GM21367 (cell line): ENCODE measurements at regions not wholly inside any gene's neighbourhood (a gene's known extent, or its start where the extent isn't known, plus 50 kb on each side); places are given as distances from the start of the nearest gene placed in this dataset.
"Not testable (repeated sequence)": the region's sequence is repeated elsewhere in the genome, so short reads cannot be mapped to it uniquely, and the experiment has no call there.

Source experiments
- ATAC-seq: cut with Tn5 transposase; IDR thresholded peaks from one replicate; pipeline ENCODE4 v1.9.1; 2021; ENCODE audit not compliant: unreplicated experiment

DNA sequence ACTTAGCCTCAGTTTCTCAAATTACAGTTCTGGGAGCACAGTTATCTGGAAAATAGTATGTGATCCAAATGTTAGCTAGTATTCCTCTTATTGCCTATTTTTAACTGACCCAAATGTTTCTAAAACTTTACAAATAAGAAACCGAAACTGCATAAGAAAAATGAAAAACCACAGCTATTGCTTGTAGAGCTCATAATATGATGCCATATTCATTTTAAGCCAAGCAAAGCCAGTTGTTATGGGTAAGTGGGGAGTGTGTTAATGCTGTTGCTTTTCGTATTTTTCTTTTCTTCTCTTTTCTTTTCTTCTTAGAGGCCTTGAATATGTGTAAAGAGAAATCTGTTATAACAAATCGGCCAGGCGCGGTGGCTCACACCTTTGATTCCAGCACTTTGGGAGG lies 447.4 kb upstream of the TUSC1 start:
- no peak for ATAC-seq

DNA sequence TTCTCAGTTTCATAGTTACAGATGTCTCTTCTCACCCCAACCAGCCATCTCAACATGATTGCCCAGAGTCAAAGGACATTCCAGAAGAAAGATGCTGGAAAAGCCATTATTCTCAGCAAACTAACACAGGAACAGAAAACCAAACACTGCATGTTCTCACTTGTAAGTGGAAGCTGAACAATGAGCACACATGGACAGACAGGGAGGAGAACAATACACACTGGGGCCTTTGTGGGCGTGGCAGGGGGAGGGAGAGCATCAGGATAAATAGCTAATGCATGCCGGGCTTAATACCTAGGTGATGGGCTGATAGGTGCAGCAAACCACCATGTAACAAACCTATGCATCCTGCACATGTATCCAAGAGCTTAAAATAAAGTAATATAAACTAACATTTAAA lies 437.8 kb upstream of the TUSC1 start:
- ATAC-seq = not testable (repeated sequence)

DNA sequence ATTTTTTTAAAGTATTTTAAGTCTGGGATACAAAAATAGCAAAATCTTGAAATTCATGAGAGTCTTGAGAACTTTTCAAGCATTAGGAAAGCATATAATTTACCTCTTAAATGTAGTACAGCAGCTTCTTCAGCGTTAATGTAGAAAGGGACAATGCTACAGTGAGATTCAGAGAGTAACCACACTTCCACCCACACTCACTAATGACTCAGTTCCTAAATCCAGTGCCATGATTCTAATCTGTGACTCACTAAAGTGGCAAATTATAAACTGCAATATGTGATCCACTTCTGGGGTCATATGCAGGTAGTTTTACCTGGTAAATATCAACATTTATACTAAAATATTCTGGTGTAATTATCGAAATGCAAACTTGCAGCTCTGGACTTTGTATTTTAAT lies 434.5 kb upstream of the TUSC1 start:
- no peak for ATAC-seq

DNA sequence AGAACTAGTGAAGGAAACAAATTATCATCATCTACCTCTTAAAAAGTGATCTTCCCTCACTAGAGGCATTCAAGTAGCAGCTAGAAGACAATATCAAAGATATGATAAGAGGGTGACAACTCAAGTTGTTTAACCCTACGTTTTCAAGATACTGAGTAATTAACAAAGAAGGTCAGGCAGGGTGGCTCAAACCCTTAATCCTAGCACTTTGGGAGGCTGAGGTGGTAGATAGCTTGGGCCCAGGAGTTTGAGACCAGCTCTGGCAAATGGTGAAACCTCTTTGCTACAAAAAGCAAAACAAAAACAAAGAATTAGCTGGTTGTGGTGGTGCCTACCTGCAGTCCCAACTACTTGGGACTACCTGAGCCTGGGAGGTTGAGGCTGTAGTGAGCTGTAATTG lies 408.2 kb upstream of the TUSC1 start:
- ATAC-seq = no peak

DNA sequence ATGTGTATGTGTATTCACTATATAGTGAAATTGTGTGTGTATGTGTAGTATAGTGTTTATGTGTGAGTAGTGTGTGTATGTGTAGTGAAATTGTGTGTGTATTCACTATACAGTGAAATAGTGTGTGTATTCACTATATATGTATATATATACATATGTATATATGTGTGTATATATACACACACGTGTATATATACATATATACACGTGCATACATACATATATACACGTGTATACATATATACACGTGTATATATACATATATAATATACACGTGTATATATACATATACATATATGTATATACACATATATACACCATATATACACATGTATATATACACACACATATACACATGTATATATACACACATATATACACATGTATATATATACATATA lies 403.6 kb upstream of the TUSC1 start:
- no peak for ATAC-seq

DNA sequence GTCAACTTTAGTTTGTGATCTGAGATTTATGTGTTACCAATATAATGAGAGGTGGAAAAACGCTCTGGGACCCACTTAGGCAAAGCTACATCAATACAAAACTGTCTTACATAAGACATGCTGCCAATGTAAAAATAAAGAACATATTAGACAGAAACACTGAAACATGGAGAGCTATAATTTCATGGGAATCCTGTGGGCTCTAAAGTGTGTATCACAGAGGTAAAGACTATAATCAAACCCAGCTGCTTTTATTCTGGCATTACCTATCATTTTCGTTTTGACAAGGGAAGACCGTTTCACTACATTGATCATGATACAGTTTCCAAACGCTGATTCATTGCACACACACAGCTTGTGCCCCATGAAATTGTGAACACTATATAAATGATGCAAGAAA lies 400.5 kb upstream of the TUSC1 start:
- ATAC-seq = no peak

DNA sequence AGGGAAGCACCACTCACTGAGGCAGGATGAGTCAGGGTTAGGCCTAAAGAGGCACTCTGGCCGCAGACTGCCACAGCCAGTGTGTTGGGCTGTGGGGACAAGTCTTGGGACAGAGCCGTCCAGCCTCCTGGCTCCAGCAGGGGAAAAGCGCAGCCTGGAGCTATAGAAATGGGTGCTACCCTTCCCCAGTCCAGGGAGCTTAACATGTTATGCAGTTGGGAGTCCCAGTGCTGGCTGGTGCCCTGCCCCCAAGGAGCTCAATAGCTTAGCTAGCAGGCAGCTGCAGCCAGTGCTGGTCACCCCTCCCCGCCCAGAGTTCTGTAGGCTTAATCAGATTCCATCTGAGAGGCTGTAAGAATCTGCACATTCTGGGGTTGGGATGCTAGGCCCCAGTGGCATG lies 399.6 kb upstream of the TUSC1 start:
- no peak for ATAC-seq

DNA sequence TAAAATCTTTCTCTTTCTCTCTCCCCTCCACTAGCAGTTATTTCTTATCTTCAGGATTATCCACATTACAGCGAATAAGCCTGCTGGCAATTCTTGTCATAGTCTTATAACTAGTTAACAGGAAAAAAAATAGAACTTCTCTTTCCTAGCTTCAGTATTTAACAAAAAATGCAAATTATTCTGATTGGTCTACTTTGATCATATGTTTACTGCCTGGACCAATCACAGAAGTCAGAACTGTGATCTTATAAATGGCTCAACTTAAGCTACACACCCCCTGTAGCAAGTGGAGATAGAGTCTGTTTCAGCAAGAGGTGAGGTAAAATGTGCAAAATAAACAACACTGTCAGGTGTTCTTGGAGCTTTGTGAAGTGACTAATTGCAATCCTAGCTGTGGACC lies 389.4 kb upstream of the TUSC1 start:
- no peak for ATAC-seq

DNA sequence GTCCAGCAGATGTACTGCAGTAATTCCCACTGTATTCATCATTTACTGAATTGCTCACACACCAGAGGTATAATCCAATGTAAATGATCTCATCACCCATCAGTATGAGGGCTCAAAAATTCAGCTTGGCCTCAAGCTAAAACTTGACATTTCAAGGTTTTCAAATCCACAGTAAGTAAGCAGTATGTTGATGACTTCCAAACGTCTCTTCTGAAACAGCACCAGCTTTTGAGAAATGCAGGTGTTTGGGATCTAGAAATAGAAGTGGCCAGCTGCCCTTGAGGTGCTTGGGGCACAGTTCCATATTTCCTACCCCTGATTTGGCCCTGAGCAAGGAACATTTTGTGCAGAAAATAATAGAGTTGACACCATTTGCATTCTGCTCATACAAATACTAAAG lies 388.0 kb upstream of the TUSC1 start:
- ATAC-seq = no peak

DNA sequence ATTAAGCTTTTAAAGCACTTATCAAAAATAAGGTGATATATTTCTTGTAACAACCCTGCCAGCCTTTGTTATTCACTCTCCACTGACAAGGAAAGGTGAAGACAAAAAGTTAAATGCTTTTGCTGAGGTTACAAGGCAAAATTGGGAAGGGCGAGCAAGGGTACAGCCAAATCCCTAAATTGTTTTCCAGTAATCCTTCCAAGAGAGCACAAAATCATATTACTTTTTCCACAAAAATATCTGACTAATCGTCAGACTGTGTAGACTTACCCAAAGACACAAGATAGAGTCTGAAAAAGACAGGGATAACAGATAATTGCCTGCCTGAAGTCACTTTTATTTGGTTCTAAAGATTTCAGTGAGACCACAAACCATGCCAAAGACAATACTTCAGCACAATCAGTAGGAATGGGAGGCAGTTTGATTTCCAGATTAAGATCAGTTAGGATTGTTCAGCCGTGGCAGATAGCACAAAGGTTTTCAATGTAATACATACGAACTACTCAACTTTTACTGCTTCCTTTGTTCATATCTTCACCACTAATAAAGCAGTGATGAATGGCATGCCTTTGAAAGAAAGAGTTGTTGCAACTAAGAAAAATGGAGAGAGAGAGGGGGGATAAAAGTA lies 383.8 kb upstream of the TUSC1 start:
- ATAC-seq = no peak

DNA sequence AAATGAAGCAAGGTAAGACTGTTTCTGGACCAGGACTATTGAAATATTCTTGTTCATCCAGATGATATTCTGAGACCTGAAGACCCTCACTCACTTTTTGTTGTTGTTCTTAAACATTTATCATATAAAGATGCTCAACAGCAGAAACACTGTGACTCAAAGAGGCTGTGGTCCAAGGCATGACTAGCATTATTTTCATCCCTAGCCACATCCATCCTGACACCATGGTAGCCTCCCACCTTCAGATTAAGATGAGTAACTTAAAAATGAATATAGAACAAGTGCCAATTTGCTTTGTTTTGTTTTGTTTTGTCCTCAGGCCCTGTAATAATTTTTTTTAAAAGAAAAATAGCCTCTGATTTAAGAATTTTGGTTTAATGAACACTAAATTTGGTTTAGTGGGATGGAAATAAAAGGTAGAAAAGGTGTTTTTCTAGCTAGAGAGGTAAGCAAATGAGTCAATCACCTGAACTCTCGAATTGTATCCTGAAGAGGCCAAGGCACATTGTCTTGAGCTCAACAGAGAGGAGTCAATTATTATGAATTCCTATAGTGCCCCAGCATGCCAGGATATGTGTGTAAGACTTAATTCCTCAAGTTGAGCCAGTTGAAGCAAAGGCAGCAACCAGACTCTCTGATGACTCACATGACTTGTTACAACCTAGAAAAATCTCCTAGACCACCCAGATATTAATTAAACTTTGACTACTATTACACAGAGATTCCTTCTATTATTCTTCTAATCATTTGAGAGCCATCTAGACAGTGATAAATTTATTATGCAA lies 380.1 kb upstream of the TUSC1 start:
- ATAC-seq = no peak

DNA sequence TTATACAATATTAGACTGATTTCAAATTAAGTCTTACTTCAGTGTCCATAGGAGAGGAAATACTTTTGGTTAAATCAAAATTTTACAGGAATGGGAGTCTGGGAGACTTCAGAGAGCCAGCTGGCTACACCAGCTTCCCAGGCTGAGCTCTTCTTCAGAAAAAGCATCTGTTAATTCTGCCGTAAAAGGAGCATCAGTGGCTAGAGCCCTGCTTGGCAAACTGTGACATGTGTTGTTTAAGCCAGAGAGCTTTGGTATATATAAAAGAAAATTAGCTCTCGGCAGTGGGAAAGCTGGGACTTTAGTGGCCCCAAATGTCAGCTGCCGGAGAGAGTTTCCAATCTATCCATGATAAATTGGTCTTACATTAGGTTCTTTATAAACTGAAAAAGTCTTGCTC lies 378.8 kb upstream of the TUSC1 start:
- no peak for ATAC-seq

DNA sequence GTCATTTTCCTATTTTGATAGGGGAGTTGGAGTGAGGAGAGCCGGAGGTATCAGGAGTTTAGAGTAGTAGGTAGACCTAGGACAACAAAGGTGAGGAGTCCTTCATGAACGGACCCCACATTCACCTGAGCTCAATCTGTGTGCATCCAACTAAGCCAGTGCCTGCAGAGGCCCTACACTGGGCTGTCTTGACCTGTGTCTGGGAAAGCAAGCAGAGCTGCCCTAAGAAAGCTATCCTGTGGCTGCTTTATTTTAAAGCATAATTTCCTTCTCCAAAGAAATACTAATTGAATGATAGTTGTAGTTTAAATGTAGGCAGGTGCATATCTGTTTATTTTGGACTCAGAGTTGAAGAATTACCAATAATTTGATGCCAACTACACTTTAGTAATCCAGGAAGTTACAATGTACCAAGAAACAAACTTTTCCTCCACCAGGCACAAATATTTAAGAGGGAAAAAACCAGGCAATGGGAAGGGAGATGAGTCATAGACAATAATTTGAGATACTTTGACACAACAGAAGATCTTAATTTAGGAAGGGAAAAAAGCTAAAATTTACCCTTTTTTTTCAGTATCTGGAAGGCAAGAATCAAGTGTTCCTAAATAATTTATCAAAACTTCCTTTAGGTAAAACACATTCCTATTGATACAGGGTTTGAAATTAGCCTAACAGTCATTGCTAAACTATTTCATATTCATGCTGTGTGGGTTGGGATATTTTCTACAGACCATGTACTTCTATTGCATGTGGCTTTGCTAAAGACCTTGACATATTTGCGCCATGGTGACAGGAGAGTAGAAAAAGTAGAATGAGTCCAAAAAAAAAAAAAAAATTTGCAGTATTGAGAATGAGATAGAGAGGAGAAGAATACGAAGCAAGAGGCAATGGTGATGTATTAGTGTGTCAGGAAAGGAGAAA lies 376.6 kb upstream of the TUSC1 start:
- ATAC-seq = no peak

DNA sequence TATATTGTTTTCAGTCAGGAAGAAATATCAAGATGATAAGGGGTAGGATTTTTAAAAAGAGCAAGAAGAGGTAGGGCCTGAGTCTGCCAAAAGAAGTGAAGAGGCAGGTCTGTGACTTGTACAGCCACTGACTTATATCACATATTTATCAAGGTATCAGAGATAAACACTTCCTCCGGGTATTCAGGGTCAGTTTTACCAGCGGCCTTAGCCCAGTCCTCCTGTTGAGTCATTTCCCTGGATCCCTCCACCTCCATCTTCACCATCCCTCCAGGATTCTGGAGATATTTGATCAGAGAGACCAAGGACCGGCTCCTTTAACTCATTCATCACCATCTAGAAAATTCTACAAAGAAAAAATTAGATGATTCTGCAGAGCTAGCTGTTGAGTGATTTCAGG lies 375.7 kb upstream of the TUSC1 start:
- ATAC-seq = no peak

DNA sequence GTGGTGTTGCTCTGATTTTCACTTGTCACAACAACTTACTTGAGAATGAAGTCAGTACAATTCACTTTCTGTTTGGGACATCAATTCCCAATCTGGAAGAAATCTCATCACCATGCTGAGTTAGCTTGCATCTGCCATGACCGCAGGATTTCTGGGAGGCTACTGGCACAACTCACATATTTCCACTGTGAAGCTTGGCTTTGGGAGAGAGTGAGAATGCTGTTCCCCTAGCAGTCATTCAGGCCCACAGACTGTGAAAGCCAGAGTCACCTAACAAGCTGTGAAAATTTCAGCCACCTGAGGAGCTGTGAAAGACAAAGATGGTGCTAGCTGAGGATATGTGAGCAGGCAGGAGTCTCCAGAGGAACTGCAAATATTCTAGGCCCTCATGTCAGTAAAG lies 365.2 kb upstream of the TUSC1 start:
- ATAC-seq = no peak

DNA sequence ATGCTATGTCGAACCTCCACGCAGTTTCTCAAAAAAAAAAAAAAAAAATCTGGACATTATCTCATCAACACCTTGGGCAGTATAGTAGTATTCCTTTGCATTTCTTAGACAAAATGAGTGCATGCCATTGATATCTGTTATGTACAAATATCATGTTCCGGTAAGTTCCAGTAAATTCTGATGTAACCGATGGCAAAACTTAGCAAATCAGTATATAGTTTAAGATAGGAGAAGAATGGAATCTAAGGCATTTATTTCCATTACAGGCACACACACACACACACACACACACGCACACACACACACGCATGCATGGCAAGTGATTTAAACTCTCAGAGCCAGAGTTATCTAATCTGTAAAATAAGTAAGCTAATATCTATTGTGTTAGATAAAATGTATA lies 356.5 kb upstream of the TUSC1 start:
- ATAC-seq = no peak

DNA sequence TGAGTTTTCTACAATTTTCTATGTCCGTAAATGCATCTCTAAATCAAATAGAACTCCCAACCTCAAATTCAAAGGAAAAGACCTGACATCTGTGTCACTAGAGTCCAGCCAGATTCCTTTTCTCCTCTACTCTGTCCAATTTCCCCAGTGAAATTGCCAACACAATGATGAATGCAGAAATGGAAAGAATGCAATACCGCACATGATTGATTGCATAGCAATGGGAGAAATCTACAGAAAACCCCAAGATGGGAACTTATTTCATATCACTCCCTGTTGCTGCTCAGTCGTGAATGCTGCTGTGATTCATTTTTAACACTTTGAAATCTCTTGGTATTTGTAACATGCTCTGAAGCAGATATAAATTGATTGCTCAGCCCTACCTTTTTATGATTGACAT lies 355.1 kb upstream of the TUSC1 start:
- no peak for ATAC-seq

DNA sequence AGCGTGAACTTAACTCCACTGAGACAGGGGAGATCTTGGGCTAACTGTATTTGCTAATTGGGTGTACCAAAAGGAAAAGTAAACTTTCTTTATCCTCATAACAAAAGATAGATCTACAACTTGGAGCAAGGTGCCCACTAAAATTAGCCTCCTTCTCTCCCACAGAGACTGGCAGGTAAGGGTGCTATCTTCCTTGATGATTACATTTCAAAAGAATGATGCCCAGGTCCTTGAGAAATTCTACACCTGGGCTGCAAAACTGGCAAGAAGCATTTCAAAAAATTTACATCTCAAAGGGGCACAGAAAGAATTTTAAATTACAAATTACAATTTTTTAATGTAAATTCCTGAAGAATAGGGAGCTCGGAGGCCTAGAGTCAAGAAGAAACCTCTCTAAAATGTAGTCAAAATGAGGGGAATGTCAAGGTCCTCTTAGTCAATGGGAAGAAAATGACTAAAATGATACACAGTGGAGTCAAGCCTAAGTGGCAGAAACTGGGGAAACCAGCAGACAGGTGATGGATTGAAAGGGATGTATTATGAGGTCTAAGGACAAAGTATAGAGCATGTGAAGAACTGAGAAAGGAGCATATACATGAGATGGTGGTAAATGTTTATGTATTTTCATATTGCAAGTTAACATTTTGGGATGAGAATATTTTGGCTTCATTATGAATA lies 348.3 kb upstream of the TUSC1 start:
- ATAC-seq = no peak

DNA sequence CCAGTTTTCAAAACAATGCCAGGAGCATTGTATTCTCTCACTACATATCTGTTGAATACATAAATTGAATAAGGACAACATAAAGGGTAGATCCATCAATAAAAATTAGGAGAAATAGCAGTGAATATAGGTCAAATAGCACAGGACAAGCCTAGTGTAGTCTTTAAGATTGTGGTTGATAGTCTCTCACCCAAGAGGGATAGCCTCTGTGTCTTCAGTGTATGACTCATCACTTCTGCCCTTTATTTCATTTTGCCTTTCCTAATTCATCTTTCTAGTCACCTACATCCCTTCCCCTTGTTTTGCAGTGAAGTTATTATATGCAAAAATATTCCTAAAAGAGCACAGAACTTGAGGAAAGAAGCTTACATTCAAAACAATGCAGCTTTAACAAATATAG lies 335.0 kb upstream of the TUSC1 start:
- no peak for ATAC-seq

DNA sequence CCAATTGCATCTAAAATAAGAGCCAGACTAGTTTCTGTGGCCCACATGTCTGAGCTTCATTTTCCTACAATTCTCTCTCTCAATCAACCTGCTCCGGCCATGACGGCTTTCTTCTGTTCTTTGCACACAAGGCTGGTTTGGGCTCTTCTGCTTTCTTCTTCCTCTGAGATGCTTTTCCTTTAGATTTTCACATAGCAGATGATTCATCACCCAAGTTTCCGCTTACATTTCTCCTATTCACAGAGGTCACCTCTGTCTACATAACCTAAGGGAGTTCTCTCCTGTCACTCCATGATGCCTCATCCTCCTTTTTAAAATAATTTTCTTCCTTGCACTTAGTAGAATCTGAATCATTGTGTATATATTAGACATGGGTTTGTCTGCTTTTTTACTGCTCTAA lies 334.6 kb upstream of the TUSC1 start:
- ATAC-seq = no peak

DNA sequence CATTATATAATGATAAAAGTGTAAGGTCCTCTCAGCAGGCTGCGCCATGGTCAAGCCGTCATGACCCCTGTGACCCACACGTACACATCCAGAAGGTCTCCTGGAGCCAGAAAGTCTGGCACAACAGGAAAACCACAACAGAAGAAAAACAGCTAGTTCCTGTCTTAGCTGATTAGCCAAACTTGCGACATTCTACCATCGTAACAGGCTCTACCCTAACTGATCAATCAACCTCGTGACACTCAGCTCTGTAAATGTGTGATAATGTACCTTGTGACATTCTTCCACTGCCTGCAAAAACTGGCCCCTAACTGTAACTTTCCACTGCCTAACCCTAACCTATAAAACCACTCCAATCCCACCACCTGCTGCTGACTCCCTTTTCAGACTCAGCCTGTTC lies 316.4 kb upstream of the TUSC1 start:
- ATAC-seq = no peak
